Calu3 (cell line): ENCODE measurements at regions not wholly inside any gene's neighbourhood (a gene's known extent, or its start where the extent isn't known, plus 50 kb on each side); places are given as distances from the start of the nearest gene placed in this dataset.

ENCODE experiments used
- BruUV-seq: library from RNA; stranded (reverse); fragments of 400-500 nt; replicated peaks from 2 replicates; lab custom pipeline; 2021; lab: Mats Ljungman, UMichigan
- CTCF ChIA-PET: fragments of 300-600 bp; sonication (Branson Sonifier 250); formaldehyde crosslinking; loops from one replicate; lab custom pipeline; 2022; ENCODE audit warnings: antibody characterized with exemption; lab: Charles Lee
- DNase-seq: peaks from one replicate; pipeline ENCODE4 v3.0.0; 2022
- H3K27ac Mint-ChIP-seq: one replicate; pipeline ENCODE4 v1.8.0; 2022; ENCODE audit warnings: mixed read lengths; ENCODE audit not compliant: unreplicated experiment
- H3K27me3 Mint-ChIP-seq: one replicate; pipeline ENCODE4 v1.8.0; 2022; ENCODE audit warnings: mixed read lengths; ENCODE audit not compliant: unreplicated experiment
- H3K36me3 Mint-ChIP-seq: one replicate; pipeline ENCODE4 v1.8.0; 2022; ENCODE audit warnings: mild to moderate bottlenecking, moderate library complexity, mixed read lengths; ENCODE audit not compliant: insufficient read depth, unreplicated experiment
- H3K4me1 Mint-ChIP-seq: one replicate; pipeline ENCODE4 v1.8.0; 2022; ENCODE audit warnings: mild to moderate bottlenecking, low read depth, mixed read lengths; ENCODE audit not compliant: unreplicated experiment
- H3K4me3 Mint-ChIP-seq: one replicate; pipeline ENCODE4 v1.8.0; 2022; ENCODE audit warnings: mild to moderate bottlenecking, low read depth, moderate library complexity, mixed read lengths; ENCODE audit not compliant: unreplicated experiment
- H3K9me3 Mint-ChIP-seq: one replicate; pipeline ENCODE4 v1.8.0; 2022; ENCODE audit warnings: low read depth, mixed read lengths; ENCODE audit not compliant: unreplicated experiment
- CTCF ChIP-seq: fragments of 200-600 bp; IDR thresholded peaks from one replicate; pipeline ENCODE4 v1.8.0; 2022; ENCODE audit warnings: antibody characterized with exemption; ENCODE audit not compliant: unreplicated experiment
- intact Hi-C: fragments of 100-400 bp; cut with micrococcal nuclease; formaldehyde crosslinking; loops from one replicate; pipeline ENCODE4 v1.10.0; 2022; ENCODE audit not compliant: unreplicated experiment

- Mint-ChIP-seq H3K9me3 (peaks cover 3% of the 10 kb centered on the region), H3K27ac (no peak overlapping the region), H3K4me3 (no peak overlapping the region), H3K4me1 (no peaks in the 10 kb centered on the region), H3K36me3 (no peaks in the 10 kb centered on the region), H3K27me3 (no peaks in the 10 kb centered on the region)
- CTCF ChIA-PET = no interaction called here
- no TSS peak for BruUV-seq
- no peak for DNase-seq
- no peak for TF ChIP-seq CTCF
- intact Hi-C loops = no loop called here
Observed at GRCh38 chr2:2860589-2861300, 516.9 kb downstream of the EIPR1 start.

GRCh38 chr2:2859732-2860131 is 517.9 kb downstream of the EIPR1 start:
- intact Hi-C loops = no loop called here
- Mint-ChIP-seq H3K27ac (no peak overlapping the region), H3K36me3 (no peaks in the 10 kb centered on the region), H3K4me3 (no peak overlapping the region), H3K4me1 (no peaks in the 10 kb centered on the region), H3K27me3 (no peaks in the 10 kb centered on the region), H3K9me3 (no peaks in the 10 kb centered on the region)
- BruUV-seq = no TSS peak
- no peak for DNase-seq
- TF ChIP-seq CTCF = no peak
- CTCF ChIA-PET = no interaction called here

- H3K27me3 Mint-ChIP-seq = no peaks in the 10 kb centered on the region
- no peak overlapping the region for H3K4me3 Mint-ChIP-seq
- intact Hi-C loops = no loop called here
- H3K36me3 Mint-ChIP-seq = no peaks in the 10 kb centered on the region
- H3K4me1 Mint-ChIP-seq = no peaks in the 10 kb centered on the region
- H3K27ac Mint-ChIP-seq = no peak overlapping the region
- no peak for DNase-seq
- no TSS peak for BruUV-seq
- CTCF ChIA-PET = no interaction called here
- no peak for TF ChIP-seq CTCF
- no peaks in the 10 kb centered on the region for H3K9me3 Mint-ChIP-seq
Observed at GRCh38 chr2:2859164-2859563, 518.5 kb downstream of the EIPR1 start.

- Mint-ChIP-seq H3K36me3 (no peaks in the 10 kb centered on the region), H3K9me3 (no peaks in the 10 kb centered on the region), H3K4me1 (no peaks in the 10 kb centered on the region), H3K27ac (no peak overlapping the region), H3K27me3 (no peaks in the 10 kb centered on the region), H3K4me3 (no peak overlapping the region)
- intact Hi-C loops = no loop called here
- CTCF ChIA-PET = no interaction called here
- BruUV-seq = no TSS peak
- DNase-seq = no peak
- no peak for TF ChIP-seq CTCF
Observed at GRCh38 chr2:2856723-2857415, 520.7 kb downstream of the EIPR1 start.
